ENCODE measurements at regions not wholly inside any gene's neighbourhood (a gene's known extent, or its start where the extent isn't known, plus 50 kb on each side); places are given as distances from the start of the nearest gene placed in this dataset.

DNA sequence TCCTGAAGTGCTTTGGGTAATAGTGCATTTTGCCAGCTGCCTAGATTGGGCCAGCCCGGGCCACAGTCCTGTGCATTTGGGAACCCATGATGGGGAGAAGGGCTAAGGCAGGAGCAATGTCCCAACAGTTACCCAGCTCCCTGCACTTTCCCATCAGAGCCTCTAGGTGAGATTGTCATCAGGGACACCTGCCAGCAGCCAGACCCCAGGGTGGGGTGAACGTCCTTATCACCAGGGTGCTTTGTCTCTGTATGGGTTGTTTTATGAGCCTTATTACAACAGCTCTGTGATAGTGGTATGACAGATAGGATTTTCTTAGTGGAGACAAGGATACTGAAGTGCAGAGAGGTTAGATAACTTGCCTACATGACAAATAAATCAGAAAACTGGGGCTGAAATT, 365.7 kb downstream of the OSTF1 start:
- Histone ChIP-seq H3K4me2 (ENCODE audit: insufficient read depth, low read length) (no peak overlapping the region), H3K9me1 (replicated peaks; ENCODE audit: control insufficient read depth, extremely low read depth, insufficient read depth, low read length) (no peaks in the 10 kb centered on the region), H3K9ac (replicated peaks; ENCODE audit: extremely low read depth, insufficient read depth, low read length) (no peak overlapping the region), H3K4me1 (ENCODE audit: control insufficient read depth, extremely low read depth, insufficient read depth, low read length) (no peaks in the 10 kb centered on the region), H2AFZ (ENCODE audit: low read depth, low read length) (no peak overlapping the region), H3K79me2 (ENCODE audit: control insufficient read depth, insufficient read depth, low read length) (no peaks in the 10 kb centered on the region), H3K27ac (ENCODE audit: insufficient read depth, low read depth, low read length) (no peak overlapping the region), H3K4me3 (replicated peaks in 1 of 3; ENCODE audit: insufficient read depth in 1 of 3, low read depth in 1 of 3, low read length in 3 of 3) (no peak overlapping the region), H3K36me3 (ENCODE audit: control insufficient read depth in 2 of 2, extremely low read depth in 1 of 2, insufficient read depth in 2 of 2, low read length in 2 of 2) (no peaks in the 10 kb centered on the region), H4K20me1 (replicated peaks; ENCODE audit: control insufficient read depth, extremely low read depth, insufficient read depth, low read length) (no peaks in the 10 kb centered on the region), H3K9me3 (replicated peaks; ENCODE audit: control insufficient read depth, insufficient read depth, low read length) (no peaks in the 10 kb centered on the region), H3K27me3 (ENCODE audit: control insufficient read depth in 2 of 2, insufficient read depth in 2 of 2, low read length in 2 of 2) (no peaks in the 10 kb centered on the region)
- DNase-seq (ENCODE audit: low read depth, low spot score) (no peak), FAIRE-seq (no peak)
- dilution Hi-C loops (cut with MboI; ENCODE audit: extremely low pct_ligation_motif_present, low sequenced_read_pairs) (no loop called here), intact Hi-C loops (cut with micrococcal nuclease) (no loop called here)
- TF ChIP-seq GATA2 (IDR thresholded peaks at IDR 0.05; ENCODE audit: insufficient read depth, insufficient read length, low read depth, low read length) (no peak), FOS (IDR thresholded peaks at IDR 0.05; ENCODE audit: borderline replicate concordance, insufficient read depth, low read length) (no peak), EZH2 (IDR thresholded peaks at IDR 0.05; ENCODE audit: borderline replicate concordance, low read depth, low read length, severe bottlenecking) (no peak), POLR2A (IDR thresholded peaks at IDR 0.05; ENCODE audit: low read depth, low read length) (no peak)
- TF ChIP-seq, protein P1, sequence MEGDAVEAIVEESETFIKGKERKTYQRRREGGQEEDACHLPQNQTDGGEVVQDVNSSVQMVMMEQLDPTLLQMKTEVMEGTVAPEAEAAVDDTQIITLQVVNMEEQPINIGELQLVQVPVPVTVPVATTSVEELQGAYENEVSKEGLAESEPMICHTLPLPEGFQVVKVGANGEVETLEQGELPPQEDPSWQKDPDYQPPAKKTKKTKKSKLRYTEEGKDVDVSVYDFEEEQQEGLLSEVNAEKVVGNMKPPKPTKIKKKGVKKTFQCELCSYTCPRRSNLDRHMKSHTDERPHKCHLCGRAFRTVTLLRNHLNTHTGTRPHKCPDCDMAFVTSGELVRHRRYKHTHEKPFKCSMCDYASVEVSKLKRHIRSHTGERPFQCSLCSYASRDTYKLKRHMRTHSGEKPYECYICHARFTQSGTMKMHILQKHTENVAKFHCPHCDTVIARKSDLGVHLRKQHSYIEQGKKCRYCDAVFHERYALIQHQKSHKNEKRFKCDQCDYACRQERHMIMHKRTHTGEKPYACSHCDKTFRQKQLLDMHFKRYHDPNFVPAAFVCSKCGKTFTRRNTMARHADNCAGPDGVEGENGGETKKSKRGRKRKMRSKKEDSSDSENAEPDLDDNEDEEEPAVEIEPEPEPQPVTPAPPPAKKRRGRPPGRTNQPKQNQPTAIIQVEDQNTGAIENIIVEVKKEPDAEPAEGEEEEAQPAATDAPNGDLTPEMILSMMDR (IDR thresholded peaks at IDR 0.05; ENCODE audit: extremely low read depth in 1 of 2, insufficient read depth in 1 of 2, low read depth in 1 of 2, low read length in 2 of 2) = no peak
- TF ChIP-seq, protein P2, sequence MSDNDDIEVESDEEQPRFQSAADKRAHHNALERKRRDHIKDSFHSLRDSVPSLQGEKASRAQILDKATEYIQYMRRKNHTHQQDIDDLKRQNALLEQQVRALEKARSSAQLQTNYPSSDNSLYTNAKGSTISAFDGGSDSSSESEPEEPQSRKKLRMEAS (IDR thresholded peaks at IDR 0.05; ENCODE audit: insufficient read depth, insufficient read length) = no peak
- no TSS peak for BruUV-seq (replicated peaks)
- ChIA-PET POLR2A (no interaction called here), CTCF (no interaction called here)

DNA sequence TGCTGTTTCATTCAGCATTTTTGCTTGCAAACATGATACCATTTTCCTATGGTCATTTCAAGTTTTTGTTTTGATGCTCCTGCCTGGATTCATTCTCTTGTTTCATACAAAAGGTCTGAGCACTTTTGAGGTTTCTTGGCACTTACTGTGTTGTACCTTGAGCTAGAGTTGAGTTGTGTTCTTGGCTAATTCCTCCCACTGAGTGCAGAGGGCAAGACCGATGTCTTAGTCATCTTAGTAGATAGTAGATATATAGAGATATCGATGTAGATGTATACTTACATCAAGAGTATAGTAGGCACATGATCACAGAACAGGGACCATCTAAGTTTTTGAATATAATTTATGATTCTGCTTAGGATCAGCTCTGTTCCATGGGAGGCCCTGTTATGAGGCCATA, 366.6 kb downstream of the OSTF1 start:
- Histone ChIP-seq H3K79me2 (ENCODE audit: control insufficient read depth, insufficient read depth, low read length) (no peaks in the 10 kb centered on the region), H3K9me1 (replicated peaks; ENCODE audit: control insufficient read depth, extremely low read depth, insufficient read depth, low read length) (no peaks in the 10 kb centered on the region), H3K4me1 (ENCODE audit: control insufficient read depth, extremely low read depth, insufficient read depth, low read length) (no peaks in the 10 kb centered on the region), H3K9me3 (replicated peaks; ENCODE audit: control insufficient read depth, insufficient read depth, low read length) (no peaks in the 10 kb centered on the region), H3K27me3 (ENCODE audit: control insufficient read depth in 2 of 2, insufficient read depth in 2 of 2, low read length in 2 of 2) (no peaks in the 10 kb centered on the region), H3K36me3 (ENCODE audit: control insufficient read depth in 2 of 2, extremely low read depth in 1 of 2, insufficient read depth in 2 of 2, low read length in 2 of 2) (no peaks in the 10 kb centered on the region), H2AFZ (ENCODE audit: low read depth, low read length) (no peak overlapping the region), H3K4me3 (replicated peaks in 1 of 3; ENCODE audit: insufficient read depth in 1 of 3, low read depth in 1 of 3, low read length in 3 of 3) (no peak overlapping the region), H3K4me2 (ENCODE audit: insufficient read depth, low read length) (no peak overlapping the region), H3K9ac (replicated peaks; ENCODE audit: extremely low read depth, insufficient read depth, low read length) (no peak overlapping the region), H3K27ac (ENCODE audit: insufficient read depth, low read depth, low read length) (no peak overlapping the region), H4K20me1 (replicated peaks; ENCODE audit: control insufficient read depth, extremely low read depth, insufficient read depth, low read length) (no peaks in the 10 kb centered on the region)
- BruUV-seq (replicated peaks) = no TSS peak
- intact Hi-C loops (cut with micrococcal nuclease) = no loop called here
- ChIA-PET POLR2A (no interaction called here), CTCF (interaction anchor here (0.5 kb wide), 1 partner anchor 14 kb away, joined by 4 read pairs; no protein-coding TSS in a partner anchor)
- FAIRE-seq (no peak), DNase-seq (ENCODE audit: low read depth, low spot score) (no peak)
- dilution Hi-C loops (cut with MboI; ENCODE audit: extremely low pct_ligation_motif_present, low sequenced_read_pairs) = no loop called here
- TF ChIP-seq POLR2A (IDR thresholded peaks at IDR 0.05; ENCODE audit: low read depth, low read length) = no peak
- no peak for TF ChIP-seq POLR2AphosphoS5 (IDR thresholded peaks at IDR 0.05; ENCODE audit: insufficient read depth, low read depth, low read length)
- TF ChIP-seq JUN (IDR thresholded peaks at IDR 0.05; ENCODE audit: borderline replicate concordance, insufficient read depth, insufficient read length, low read depth) = no peak
